Bronchial epithelial cell (primary cell): ENCODE measurements at regions not wholly inside any gene's neighbourhood (a gene's known extent, or its start where the extent isn't known, plus 50 kb on each side); places are given as distances from the start of the nearest gene placed in this dataset.
A peak's percentile ranks its signal among the peaks of the same experiment; 100 is the strongest.

Experiments
- DNase-seq: peaks from one replicate; pipeline ENCODE4 v3.0.0-alpha.2; 2010; ENCODE audit warnings: low read depth
- FAIRE-seq: peaks from 2 replicates; lab custom pipeline; 2011; peaks lifted over from hg19 to GRCh38; lab: Jason Lieb, UNC
- H3K27me3 ChIP-seq: 2 replicates; pipeline ENCODE4 v1.5.1; 2011; ENCODE audit warnings: low read length; ENCODE audit not compliant: control insufficient read depth, insufficient read depth
- H3K36me3 ChIP-seq: 2 replicates; pipeline ENCODE4 v1.5.1; 2011; ENCODE audit warnings: low read length; ENCODE audit not compliant: control insufficient read depth, insufficient read depth
- H3K4me3 ChIP-seq: 2 replicates; pipeline ENCODE4 v1.5.1; 2011; ENCODE audit warnings: mild to moderate bottlenecking, low read depth, low read length, control low read depth
- CTCF ChIP-seq: IDR thresholded peaks from 2 replicates; pipeline ENCODE4 v1.5.1; 2011; ENCODE audit warnings: mild to moderate bottlenecking, moderate library complexity, low read length, control low read depth, inconsistent platforms; ENCODE audit not compliant: insufficient read depth, severe bottlenecking

GRCh38 chr10:121078036-121078435 lies 226.9 kb downstream of the WDR11 start:
- no peaks in the 10 kb centered on the region for H3K27me3 ChIP-seq
- TF ChIP-seq CTCF: no peak
- FAIRE-seq (no peak), DNase-seq (peak; percentile 86)
- H3K36me3 ChIP-seq: no peaks in the 10 kb centered on the region
- H3K4me3 ChIP-seq: no peak overlapping the region

GRCh38 chr10:121078672-121079102 lies 227.5 kb downstream of the WDR11 start:
- DNase-seq: peak; percentile 100
- no peak for TF ChIP-seq CTCF
- no peaks in the 10 kb centered on the region for H3K36me3 ChIP-seq
- no peak overlapping the region for H3K4me3 ChIP-seq
- H3K27me3 ChIP-seq: no peaks in the 10 kb centered on the region
- no peak for FAIRE-seq

GRCh38 chr10:121079226-121079625 lies 228.1 kb downstream of the WDR11 start:
- no peak for DNase-seq
- no peak for TF ChIP-seq CTCF
- no peaks in the 10 kb centered on the region for H3K36me3 ChIP-seq
- H3K4me3 ChIP-seq: no peak overlapping the region
- FAIRE-seq: no peak
- H3K27me3 ChIP-seq: no peaks in the 10 kb centered on the region

- Histone ChIP-seq H3K36me3 (no peaks in the 10 kb centered on the region), H3K4me3 (no peak overlapping the region), H3K27me3 (no peaks in the 10 kb centered on the region)
- DNase-seq (no peak), FAIRE-seq (no peak)
- TF ChIP-seq CTCF: no peak
Observed at GRCh38 chr10:121080281-121080891, 229.2 kb downstream of the WDR11 start.

GRCh38 chr10:121081306-121081705 lies 230.1 kb downstream of the WDR11 start:
- DNase-seq (no peak), FAIRE-seq (no peak)
- H3K36me3 ChIP-seq: no peaks in the 10 kb centered on the region
- no peak overlapping the region for H3K4me3 ChIP-seq
- no peaks in the 10 kb centered on the region for H3K27me3 ChIP-seq
- no peak for TF ChIP-seq CTCF

GRCh38 chr10:121082984-121083383 lies 231.8 kb downstream of the WDR11 start:
- Histone ChIP-seq H3K27me3 (no peaks in the 10 kb centered on the region), H3K36me3 (no peaks in the 10 kb centered on the region), H3K4me3 (no peak overlapping the region)
- no peak for DNase-seq
- no peak for FAIRE-seq
- no peak for TF ChIP-seq CTCF
